ENCODE measurements at regions not wholly inside any gene's neighbourhood (a gene's known extent, or its start where the extent isn't known, plus 50 kb on each side); places are given as distances from the start of the nearest gene placed in this dataset.

DNA sequence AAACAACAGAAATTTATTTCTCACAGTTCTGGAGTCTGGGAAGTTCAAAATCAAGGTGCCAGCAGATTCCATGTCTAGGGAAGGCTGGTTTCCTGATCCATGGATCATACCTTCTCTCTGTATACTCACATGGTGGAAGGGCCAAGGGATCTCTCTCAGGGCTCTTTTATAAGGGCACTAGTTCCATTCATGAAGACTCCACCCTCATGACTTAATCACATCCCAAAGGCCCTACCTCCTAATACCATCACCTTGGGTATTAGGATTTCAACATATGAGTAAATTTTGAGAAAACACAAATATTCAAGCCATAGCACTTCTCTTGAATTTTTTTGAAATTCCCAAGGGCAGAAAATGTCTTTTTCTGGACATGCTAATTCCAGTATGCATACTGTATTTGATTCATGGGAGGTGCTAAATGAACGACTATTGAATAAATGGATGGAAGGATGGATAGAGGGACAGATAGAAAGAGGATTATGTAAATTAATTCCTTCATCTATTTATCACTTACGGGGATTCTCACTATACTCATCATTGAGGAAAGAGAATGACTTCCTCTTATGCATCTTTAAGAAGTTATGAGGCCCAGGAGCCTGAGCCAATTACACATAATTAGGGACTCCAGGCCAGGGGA lies 182.8 kb downstream of the NRIP1 start:
- WGBS, 2 donors (ENCODE audit: low coverage in 1 of 2), result 77 to 95% methylated on average over 2 of the region's 2 CpGs
- no peaks in the 10 kb centered on the region for H3K9me3 ChIP-seq
- no peak overlapping the region for H3K27ac ChIP-seq
- no peak for ATAC-seq
- peaks cover 0 to 13% (median 3%) of the 10 kb centered on the region in 3 donors for H3K4me1 ChIP-seq
- H3K4me3 ChIP-seq, result no peak overlapping the region
- TF ChIP-seq EP300 (IDR thresholded peaks at IDR 0.05) (no peak), POLR2A (IDR thresholded peaks at IDR 0.05) (no peak), POLR2AphosphoS5 (IDR thresholded peaks at IDR 0.05) (no peak)
- TF ChIP-seq, protein P1, sequence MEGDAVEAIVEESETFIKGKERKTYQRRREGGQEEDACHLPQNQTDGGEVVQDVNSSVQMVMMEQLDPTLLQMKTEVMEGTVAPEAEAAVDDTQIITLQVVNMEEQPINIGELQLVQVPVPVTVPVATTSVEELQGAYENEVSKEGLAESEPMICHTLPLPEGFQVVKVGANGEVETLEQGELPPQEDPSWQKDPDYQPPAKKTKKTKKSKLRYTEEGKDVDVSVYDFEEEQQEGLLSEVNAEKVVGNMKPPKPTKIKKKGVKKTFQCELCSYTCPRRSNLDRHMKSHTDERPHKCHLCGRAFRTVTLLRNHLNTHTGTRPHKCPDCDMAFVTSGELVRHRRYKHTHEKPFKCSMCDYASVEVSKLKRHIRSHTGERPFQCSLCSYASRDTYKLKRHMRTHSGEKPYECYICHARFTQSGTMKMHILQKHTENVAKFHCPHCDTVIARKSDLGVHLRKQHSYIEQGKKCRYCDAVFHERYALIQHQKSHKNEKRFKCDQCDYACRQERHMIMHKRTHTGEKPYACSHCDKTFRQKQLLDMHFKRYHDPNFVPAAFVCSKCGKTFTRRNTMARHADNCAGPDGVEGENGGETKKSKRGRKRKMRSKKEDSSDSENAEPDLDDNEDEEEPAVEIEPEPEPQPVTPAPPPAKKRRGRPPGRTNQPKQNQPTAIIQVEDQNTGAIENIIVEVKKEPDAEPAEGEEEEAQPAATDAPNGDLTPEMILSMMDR (IDR thresholded peaks at IDR 0.05), result no peak
- H3K36me3 ChIP-seq, result no peaks in the 10 kb centered on the region
- no peaks in the 10 kb centered on the region for H3K27me3 ChIP-seq

GRCh38 chr21:14880922-14881321 lies 183.9 kb downstream of the NRIP1 start:
- Histone ChIP-seq H3K27ac (no peak overlapping the region), H3K27me3 (no peaks in the 10 kb centered on the region), H3K36me3 (no peaks in the 10 kb centered on the region), H3K9me3 (no peaks in the 10 kb centered on the region), H3K4me3 (no peak overlapping the region), H3K4me1 (peaks cover 0 to 20% (median 3%) of the 10 kb centered on the region in 3 donors)
- no peak for ATAC-seq
- 95% methylated on average over 1 of the region's 2 CpGs; no CpG with 5 or more reads in 1 of the 2 donors for WGBS, 2 donors (ENCODE audit: low coverage in 1 of 2)
- TF ChIP-seq POLR2AphosphoS5 (IDR thresholded peaks at IDR 0.05), result no peak
- TF ChIP-seq EP300 (IDR thresholded peaks at IDR 0.05), result no peak
- TF ChIP-seq, protein P1 (IDR thresholded peaks at IDR 0.05), result no peak
- TF ChIP-seq POLR2A (IDR thresholded peaks at IDR 0.05), result no peak

DNA sequence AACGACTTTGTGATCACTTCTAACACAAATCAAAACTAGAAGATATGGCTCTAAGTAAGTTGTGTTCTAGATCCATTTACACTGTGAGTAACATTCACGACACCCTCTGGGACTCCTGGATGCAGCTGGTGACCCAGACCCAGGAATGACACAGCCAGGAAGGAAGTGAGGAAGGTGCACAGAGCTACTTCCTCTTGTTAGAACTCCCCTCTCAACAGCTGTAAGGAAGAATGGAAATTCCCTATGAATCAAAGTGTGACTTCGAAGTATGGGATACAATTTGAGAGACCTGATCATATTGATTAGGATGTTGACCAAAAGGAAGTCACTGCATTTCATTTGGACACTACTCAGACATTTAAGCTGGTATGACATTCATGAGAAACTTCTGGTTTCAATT lies 185.3 kb downstream of the NRIP1 start:
- Histone ChIP-seq H3K4me1 (peaks cover 0 to 23% (median 3%) of the 10 kb centered on the region in 3 donors), H3K27me3 (no peaks in the 10 kb centered on the region), H3K36me3 (no peaks in the 10 kb centered on the region), H3K9me3 (no peaks in the 10 kb centered on the region), H3K4me3 (no peak overlapping the region), H3K27ac (no peak overlapping the region)
- peak; percentile 27 for TF ChIP-seq POLR2AphosphoS5 (IDR thresholded peaks at IDR 0.05)
- TF ChIP-seq POLR2A (IDR thresholded peaks at IDR 0.05), result no peak
- TF ChIP-seq, protein P1 (IDR thresholded peaks at IDR 0.05), result no peak
- no peak for ATAC-seq
- WGBS, 2 donors (ENCODE audit: low coverage in 1 of 2), result 69 to 74% methylated on average over 3 of the region's 3 CpGs

- H3K36me3 ChIP-seq, result no peaks in the 10 kb centered on the region
- WGBS, 2 donors (ENCODE audit: low coverage in 1 of 2), result 76 to 97% methylated on average over 5 of the region's 5 CpGs
- TF ChIP-seq EP300 (IDR thresholded peaks at IDR 0.05) (no peak), POLR2A (IDR thresholded peaks at IDR 0.05) (no peak), POLR2AphosphoS5 (IDR thresholded peaks at IDR 0.05) (no peak)
- TF ChIP-seq, protein P1 (IDR thresholded peaks at IDR 0.05), result no peak
- H3K27ac ChIP-seq, result no peak overlapping the region
- ATAC-seq, result no peak
- H3K27me3 ChIP-seq, result no peaks in the 10 kb centered on the region
- no peak overlapping the region for H3K4me3 ChIP-seq
- peaks cover 0 to 23% (median 3%) of the 10 kb centered on the region in 3 donors for H3K4me1 ChIP-seq
- H3K9me3 ChIP-seq, result no peaks in the 10 kb centered on the region
These were observed 185.8 kb downstream of the NRIP1 start for GRCh38 chr21:14878971-14879370.

- 33 to 60% methylated on average over 2 of the region's 2 CpGs for WGBS, 2 donors (ENCODE audit: low coverage in 1 of 2)
- Histone ChIP-seq H3K27me3 (no peaks in the 10 kb centered on the region), H3K4me3 (no peak overlapping the region), H3K9me3 (no peaks in the 10 kb centered on the region), H3K36me3 (no peaks in the 10 kb centered on the region), H3K27ac (no peak overlapping the region), H3K4me1 (peaks cover 0 to 23% (median 3%) of the 10 kb centered on the region in 3 donors)
- TF ChIP-seq POLR2A (IDR thresholded peaks at IDR 0.05) (no peak), POLR2AphosphoS5 (IDR thresholded peaks at IDR 0.05) (no peak), EP300 (IDR thresholded peaks at IDR 0.05) (no peak)
- TF ChIP-seq, protein P1 (IDR thresholded peaks at IDR 0.05), result no peak
- peak; percentile 24 for ATAC-seq
These were observed 187.1 kb downstream of the NRIP1 start for GRCh38 chr21:14877581-14878228.
